Muscle of back (tissue), 3 donors: ENCODE measurements at regions not wholly inside any gene's neighbourhood (a gene's known extent, or its start where the extent isn't known, plus 50 kb on each side); places are given as distances from the start of the nearest gene placed in this dataset.
"Not testable (repeated sequence)": the region's sequence is repeated elsewhere in the genome, so short reads cannot be mapped to it uniquely, and the experiment has no call there.

Experiments used
- DNase-seq, 3 donors: peaks; one replicate each; pipeline versions ENCODE4 v3.0.0 to v3.0.0-alpha.2; 2013

DNA sequence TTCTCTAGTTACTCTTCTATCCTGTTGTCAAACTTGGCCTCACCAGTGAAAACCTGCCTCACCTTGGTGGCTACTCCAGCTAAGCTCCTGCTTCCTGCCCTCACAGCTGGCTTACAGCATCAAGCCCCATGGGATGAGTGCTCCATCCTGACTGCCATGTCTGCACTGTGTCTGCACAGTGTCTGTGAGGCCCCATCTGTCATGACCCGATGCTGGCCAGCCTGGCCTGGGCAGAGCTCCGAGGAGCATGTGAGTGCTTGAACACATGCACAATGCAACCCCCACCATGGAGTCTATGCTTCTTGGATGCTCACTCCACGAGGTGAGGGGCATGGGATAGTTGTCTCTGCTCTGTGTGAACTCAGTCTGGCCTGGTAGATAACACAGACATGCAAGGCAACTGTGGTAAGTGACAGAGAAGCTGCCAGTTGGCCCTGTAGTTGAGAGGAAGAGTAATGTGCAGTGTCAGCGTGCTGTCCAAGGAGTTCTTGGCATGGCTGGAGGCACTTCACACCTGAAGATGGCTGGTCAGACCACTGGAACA lies 207.1 kb upstream of the ZNF32 start:
- DNase-seq, result no peak

DNA sequence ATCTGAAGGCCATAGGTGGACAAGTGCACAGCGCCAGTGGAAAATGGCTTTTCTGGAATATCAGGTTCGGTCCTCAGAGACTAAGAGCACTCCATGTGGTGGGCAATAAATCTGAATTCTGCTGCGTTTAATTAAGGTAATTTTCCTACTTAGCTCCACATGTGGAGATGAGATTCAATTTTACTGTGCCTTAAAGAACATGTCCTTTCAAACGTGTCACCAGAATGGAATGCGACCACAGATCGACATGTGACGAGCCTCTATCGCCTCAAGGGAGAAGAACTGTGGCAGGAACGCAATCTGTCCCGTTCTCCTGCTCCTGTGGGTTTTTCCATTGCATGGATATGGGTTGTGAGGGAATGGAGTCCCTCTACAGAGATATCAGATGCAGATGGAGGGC lies 205.3 kb upstream of the ZNF32 start:
- DNase-seq, result peak in 1 of 3 donors; percentile 85

DNA sequence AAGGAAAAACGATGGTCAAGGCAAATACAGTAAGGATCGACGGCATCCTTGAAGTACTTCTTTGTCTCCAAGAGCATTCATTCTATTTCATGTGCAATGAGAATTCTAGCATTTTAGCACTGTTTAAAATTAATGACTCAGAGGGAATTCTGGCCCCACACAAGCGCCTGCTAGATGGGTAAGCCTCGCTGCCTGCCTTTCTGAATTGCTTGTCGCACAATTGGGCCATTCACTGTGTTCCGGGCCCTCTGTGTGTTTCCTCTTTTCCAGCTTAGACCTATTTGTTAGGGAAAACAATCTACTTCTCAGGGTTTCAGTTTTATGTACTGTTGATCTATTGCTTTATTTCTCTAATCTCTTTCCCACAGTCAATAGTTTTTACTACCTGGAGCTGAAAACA lies 204.7 kb upstream of the ZNF32 start:
- no peak for DNase-seq

DNA sequence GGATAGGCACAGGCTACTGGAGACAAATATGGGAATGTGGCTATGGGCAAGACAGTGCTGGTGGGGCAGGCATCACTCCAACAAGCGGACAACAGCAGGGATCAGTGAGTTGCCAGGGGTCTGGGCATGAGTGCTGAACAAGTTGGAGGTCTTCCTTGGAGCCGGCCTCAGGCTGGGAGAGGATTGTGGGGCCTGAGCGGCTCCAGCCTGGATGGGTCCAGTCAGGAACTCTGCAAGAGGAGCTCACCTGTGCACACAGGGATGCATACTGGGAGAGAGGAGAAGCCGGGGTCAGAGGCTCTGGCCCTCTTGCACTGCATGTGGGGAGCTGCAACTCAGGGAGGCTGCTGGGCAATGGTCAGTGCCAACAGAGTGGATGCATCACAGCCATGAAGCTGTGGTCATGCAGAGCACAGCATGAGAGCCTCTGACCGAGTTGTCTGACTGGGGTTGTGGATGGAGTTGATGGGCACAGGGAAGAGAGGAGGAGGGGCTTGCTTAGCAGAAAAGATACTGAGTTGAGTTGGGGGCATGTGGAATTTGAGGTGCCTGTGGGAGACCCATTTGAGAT lies 204.0 kb upstream of the ZNF32 start:
- no peak for DNase-seq

DNA sequence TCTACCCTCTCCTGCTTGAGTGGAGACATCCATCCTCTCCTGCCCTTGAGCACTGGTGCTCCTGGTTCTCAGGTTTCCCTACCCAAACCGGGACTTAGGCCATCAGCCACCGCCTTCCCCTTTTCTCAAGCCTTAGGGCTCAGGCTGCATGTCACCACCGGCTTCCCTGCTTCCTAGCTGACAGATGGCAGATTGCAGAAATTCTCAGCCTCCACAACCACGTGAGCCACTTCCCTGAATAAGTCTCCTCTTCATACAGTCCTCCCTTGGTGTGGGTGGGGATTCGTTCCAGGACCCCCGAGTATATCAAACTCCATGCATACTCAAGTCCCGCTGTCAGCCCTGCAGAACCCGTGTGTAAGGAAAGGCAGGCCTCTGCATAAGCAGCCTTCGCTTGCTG lies 203.5 kb upstream of the ZNF32 start:
- DNase-seq, result no peak

DNA sequence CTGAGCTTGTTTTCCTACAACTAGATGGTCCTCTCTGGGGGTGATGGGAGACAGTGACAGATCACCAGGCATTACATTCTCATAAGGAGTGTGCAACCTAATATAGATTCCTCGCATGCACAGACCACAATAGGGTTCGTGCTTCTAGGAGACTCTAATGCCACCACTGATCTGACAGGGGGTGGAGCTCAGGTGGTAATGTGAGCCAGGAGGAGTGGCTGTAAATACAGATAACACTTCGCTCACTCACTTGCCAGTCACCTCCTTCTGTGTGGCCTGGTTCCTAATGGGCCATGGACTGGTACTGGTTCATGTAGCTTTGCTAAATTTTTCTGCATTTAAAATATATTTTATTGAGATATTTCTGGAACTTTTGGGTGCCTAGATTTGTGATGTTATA lies 202.3 kb upstream of the ZNF32 start:
- no peak for DNase-seq

DNA sequence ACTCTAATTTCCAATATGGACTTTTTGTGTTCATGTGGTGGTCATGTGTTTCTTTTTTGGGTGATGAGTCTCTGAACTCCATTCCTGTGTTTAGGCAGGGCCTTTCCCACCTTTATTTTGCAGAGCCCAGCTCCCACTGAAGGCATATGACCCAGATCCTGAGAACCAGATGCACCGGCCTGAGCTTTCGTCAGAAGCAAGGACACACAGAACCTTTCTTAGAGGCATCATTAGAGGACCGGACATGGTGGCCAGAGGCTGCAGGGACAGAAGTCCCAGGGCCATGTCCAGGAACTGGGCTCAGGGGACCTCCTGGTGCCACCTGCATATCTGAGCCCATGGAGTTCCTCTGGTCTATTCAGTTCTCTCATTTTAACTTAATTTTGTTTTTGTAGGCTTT lies 200.9 kb upstream of the ZNF32 start:
- DNase-seq, result no peak

DNA sequence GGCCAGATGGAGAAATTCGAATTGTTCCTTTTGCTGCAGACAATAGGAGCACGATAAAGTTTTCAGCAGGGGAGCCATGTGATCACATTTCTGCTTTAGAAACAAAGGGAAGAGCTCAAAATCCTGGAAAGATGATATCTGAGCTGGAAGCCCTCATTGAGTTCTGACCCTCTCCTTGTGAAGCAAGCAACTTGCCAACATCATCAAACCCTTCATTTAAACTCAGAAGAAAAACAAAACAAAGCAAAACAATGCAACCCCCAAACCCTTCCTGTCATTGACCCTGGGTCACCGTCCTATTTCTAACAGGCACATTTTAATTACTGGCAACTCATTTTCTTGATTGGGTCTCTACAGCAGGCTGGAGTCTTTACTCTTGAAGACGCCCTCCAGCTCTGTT lies 198.3 kb upstream of the ZNF32 start:
- no peak for DNase-seq

DNA sequence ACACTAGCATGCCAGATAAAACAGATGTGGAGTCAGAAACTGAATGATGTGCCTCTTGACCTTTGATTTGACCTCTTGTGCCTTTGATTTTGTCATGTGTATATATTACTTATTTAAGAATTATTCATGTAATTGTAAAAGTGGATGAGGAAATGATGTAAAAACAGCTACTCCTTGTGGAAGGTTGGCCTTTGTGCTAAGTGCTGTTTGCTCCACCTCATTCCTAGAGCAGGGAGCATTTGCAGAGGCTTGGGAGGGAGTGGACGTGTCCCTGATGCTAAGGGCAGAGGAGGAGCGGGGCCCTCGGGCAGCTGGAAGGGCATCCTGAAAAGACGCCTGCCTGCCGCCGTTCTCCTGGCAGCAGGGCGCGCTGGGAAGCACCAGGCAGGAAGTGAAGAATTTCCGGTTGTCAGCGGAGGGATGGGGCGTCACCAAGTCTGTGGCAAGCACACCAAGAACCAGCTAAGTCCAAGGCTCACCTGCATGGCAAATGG lies 197.6 kb upstream of the ZNF32 start:
- peak in 1 of 3 donors; percentile 35 for DNase-seq

DNA sequence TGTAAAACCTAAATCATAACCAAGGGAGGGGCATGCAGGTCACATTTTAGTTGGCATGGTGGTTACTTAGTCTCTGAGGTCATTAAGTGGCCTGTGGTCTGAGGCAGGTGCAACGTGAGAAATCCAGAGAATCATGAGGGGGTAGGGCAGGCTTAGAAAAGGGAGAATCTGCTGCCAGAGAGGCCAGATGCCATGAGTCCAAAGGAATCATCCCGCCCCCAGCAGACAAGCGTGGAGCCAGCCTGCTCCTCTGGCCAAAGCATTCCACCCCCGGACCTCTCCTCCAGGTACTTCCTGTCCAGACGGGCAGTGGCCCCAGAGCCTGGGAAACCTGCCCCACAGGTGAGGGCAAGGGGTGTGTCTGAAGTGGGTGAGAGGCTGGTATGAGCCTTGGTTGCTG lies 196.4 kb upstream of the ZNF32 start:
- no peak for DNase-seq

DNA sequence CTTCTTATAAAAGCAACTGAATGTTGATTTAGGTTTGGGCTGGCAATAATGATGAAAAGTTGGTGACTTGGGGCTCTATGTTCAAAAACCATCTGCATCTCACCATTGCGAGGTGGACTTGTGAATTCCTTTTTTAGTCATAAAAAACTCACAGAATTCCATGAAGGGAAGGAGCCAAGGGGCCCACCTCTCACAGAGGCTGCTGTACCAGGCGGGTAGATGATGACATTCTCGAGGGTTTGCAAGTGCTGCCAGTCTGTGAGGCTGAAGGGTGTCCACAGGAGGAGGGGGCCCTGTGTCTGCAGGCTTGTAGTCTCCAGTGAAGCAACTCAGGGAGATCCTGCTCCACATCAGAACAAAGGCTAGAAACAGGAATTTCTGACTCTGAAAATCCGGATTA lies 195.5 kb upstream of the ZNF32 start:
- DNase-seq, result no peak

DNA sequence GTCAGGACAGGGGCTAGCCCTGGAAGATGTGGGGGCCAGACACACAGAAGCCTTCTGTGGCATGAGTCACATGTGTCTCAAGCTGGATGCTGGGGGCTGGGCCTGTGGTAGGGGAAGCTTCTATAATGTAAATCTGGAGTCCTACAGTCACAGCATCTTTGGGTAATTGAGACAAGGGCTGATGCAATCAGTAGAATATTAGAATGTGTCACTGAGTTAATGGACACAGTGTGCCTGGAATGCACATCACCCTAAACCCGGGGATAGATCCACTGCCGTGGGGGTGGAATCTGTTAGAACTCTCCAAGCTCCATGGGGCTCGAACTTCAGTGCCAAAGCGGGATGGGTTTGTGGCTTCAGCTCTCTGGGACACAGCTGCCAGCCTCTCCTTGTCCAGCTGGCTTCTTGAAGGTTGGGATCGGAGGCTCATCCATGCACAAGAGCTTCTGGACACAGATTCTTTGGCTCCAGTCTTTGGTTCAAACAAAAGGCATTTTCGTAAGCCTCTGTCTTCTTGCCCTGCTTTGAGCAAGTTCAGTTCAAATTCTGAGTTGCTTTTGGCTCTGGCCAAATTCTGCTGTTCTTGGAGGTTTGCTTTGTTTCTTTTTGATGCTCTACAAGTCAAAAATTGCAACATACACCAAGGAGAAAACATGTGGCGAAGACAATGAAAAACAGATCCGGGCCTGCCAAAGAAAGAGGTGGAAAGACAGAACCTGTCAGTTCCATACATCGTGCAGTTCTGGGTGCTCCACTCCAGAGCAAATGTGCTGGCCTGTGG lies 194.8 kb upstream of the ZNF32 start:
- DNase-seq, result peak; percentile 68 to 92 (median 80)

DNA sequence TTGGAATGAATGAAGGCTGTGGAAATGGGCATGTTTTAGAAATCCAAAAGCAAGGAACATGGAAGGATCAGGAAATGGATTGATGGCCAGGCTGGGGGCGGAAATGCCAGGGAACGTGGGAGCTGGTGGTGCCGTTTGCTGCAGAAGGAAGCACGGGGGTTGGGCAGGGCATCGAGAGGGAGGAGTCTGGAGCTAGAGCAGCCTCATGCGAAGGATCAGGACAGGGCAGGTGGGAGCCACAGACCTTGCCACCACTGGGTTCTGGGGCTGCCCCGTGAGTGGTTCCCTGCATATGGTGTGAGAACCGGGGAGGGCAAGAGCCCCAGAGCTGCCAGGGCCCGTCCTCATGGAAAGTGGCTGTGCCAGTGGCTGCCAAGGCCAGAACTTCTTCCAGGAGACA lies 193.8 kb upstream of the ZNF32 start:
- DNase-seq, result no peak

DNA sequence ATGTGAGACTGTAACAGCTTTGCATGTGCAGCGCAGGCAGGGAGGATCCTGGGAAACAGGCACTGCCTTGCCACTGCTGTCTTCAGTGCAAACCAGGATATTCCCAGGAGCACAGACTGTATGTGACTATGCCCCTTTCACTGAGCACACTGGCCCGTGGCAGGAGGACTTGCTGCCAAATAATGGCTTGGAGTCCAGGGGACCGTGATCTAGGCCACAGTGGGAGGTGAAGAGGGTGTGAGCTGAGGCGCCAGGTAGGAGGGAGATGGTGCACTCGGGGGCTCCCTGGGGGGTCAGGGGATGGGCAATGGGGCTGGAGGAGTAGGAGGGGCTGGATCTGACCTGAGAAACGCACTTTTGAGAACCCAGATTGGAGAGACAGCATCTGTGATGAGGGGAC lies 193.4 kb upstream of the ZNF32 start:
- DNase-seq, result no peak

DNA sequence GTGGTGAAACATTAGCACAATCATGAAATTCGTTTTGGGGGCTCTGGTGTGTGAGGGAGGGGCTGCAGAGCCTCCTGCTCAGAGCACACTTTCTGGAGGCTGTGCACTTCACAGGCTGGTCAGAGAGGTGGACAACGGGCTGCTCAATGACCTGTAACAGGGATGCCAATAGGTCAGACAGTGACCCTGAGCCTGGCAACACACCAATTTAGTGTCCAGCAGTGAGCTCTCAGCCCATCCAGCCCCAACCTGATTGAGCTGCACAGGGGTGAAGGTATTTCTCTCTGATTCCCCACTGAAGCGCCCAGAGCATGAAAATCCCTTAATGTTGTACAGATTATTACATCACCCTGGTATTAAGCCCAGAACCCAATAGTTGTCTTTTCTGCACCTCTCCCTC lies 191.3 kb upstream of the ZNF32 start:
- DNase-seq, result no peak

DNA sequence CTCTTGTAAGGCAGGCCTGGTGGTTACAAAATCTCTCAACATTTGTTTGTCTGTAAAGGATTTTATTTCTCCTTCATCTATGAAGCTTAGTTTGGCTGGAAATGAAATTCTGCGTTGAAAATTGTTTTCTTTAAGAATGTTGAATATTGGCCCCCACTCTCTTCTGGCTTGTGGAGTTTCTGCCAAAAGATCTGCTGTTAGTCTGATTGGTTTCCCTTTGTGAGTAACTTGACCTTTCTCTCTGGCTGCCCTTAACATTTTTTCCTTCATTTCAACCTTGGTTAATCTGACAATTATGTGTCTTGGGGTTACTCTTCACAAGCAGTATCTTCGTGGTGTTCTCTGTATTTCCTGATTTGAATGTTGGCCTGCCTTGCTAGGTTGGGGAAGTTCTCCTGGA lies 186.1 kb upstream of the ZNF32 start:
- not testable (repeated sequence) for DNase-seq

DNA sequence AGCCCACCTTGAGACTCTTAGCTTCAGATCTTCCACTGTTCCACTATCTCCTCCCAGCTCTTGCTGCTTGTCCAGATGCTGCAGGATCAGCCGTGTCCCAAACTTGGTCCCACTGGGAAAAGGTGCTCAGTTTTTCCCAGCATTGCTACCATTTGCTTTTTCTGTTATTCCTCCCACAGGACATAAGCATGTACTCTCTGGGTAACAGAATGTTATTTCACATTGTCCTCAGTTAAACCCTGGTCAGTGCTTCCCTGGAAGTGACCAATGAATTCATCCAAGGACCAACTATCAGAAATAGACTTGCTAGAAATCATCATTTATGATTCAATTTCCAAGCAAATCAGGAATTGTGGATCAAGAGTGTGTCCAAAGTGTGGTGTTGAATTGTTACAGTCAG lies 179.2 kb upstream of the ZNF32 start:
- no peak for DNase-seq

DNA sequence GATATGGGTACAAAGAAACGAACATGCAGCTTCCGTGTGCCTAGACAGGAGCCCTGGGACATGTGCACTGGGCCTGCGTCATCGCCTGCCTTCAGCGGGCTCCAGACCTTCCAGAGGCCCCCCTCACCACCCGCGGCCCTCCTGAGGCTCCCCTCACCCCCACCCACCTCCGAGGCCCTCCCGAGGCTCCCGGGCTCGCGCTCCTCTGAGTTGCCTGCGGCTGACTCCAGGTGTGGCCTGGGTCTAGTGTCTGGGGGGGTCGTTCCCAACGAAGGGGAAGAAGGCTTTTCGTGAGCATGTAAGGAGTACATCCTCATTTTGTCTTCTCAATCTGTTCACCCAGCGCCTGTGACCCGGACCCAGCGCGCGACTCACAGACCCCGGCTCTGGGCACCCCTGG lies 177.3 kb upstream of the ZNF32 start:
- DNase-seq, result no peak

DNA sequence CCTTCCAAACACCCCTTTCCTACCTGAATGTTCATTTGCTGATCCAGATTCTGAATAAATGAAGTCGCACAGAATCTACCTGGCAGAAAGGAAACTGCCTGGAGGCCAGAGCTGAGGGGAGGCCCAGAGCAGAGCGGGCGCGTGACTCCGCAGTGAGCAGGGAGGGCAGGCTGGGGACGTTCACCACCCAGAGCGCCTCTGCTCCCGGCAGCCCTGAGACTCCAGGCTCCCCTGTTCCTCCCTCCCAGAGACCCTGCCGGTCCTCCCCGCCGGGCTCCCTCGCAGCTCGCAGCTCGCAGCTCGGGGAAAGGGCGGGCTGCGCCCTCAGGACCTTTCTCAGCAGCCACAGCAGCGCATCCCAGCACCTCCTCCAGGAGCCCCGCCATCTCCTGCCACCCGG lies 176.7 kb upstream of the ZNF32 start:
- no peak for DNase-seq

DNA sequence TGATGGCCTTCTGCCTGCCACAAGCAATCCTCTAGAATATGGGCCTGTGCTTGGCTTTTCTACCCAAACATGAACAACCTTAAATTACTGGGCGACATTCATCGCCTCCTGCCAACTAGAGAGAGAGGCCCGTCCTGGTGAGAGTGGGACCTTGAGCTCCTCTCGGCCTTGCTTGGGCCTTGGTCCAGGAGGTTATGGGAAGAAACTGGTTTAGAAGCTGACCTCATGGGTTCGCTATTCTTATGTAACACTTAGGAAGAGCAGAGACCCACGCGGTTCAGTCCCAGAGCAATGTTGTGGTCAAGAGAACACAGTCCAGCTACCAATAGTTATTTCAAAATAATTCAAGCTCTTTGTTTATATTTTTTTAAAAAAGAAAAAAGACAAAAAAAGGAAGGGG lies 176.3 kb upstream of the ZNF32 start:
- DNase-seq, result no peak

DNA sequence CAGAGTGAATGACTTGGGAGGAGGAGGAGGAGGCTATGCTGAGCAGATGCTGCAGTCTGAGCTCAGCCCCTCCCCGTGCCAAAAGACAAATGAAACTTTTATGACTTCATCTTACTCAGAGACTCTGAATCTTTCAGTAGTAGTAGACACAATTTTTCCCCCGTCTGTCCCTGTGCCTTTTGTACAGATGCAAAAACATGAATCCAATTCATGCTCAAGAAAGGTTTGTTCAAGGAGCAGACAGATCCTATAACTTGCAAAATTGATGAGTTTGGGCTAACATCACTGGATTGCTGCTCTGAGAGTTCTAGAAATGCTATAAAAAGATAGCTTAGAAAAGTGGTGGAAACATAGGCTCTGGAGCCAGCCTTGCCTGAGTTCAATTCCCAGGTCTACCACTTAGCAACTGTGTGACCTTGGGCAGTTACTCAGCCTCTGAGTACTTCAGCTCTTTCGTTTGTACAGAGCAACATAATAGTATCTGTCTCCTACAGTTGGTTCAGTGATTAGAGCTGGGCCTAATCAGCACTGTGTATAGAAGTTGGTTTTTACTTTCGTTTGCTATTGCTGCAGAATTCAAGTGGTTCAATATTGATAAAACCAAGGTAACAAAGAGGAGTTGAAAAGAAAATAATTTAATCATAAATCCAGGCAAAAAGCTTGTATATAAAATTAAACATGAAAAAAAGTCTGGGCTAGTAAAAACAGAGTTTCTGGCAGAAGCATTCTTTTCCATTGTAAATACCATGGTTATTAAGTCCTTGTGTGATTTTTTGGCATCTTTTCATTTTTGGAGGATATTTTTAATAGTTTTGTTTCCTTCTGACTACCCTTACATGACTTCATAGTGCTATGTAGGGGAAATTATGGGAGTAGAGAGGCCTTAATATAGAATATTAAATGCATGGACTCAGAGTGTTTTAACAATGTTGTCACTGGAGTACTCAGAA lies 174.2 kb upstream of the ZNF32 start:
- DNase-seq, result peak; percentile 68 to 83 (median 75)

DNA sequence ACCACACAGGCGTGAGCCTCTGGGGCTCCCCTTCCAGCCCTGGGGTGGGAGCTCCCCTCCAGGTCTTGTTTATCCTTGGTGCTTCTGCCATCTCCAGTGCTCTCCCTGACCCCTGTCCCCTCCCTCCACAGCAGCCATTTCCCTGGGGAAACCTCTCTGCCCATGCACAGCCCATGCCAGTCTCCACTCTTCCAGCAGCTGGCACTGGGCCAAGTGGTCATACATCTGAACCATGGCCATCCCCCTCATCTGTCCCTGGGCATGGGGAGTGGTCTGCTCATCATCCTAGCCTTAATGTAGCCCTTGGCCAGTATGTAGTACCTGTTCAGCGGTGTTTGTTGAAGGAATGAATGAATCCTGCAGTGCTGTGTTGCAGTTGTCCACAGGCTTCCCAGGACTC lies 172.4 kb upstream of the ZNF32 start:
- no peak for DNase-seq
